ENCODE measurements at regions not wholly inside any gene's neighbourhood (a gene's known extent, or its start where the extent isn't known, plus 50 kb on each side); places are given as distances from the start of the nearest gene placed in this dataset.

DNA sequence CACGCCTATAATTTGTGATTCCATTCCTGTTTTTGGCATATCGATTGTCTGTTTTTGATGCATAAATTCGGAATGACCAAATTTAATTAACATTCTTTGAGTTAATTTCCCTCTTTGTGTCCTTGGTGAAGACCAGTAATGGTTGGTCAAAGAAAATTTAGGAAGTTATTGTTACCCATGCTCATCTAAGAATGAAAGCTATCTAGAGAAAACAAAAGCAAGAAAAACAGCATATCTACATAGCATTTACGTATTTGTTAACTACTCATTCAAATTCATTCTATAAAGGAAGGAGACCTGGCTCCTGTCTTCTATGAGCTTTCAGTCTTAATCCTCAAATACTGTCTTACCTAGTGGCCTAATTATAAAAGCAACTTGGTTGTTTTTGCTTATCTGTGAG is 59.2 kb upstream of the CHST9 start:
- no peak for DNase-seq

DNA sequence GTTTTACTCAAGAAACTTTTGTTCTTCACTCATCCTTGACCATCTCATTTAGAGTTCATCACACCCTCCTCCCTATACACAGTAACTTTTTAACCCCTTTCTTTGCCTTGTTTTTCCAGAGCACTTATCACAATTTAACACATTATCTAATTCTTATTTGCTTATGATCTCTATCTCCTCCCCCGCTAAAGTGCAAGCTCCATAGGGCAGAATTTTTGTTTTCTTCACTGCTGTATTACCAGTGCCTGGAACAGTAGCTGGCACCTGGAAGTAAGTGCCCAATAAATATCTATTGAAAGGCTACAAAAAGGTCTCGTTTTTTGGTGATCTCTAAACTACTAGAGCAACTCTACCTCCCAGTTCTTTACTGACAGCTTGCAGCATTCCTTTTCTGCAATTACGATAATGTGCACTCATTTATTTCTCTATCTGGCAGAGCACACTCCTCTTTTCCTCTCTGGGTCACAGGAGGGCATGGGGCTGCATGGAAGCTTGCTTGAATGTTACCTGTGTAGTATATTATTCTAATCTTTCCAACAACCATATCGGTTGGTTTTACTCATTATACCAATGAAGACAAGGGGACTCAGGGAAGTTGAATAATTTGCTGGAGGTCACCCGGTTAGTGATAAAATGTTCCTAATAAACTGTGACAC is 57.4 kb upstream of the CHST9 start:
- DNase-seq: no peak

DNA sequence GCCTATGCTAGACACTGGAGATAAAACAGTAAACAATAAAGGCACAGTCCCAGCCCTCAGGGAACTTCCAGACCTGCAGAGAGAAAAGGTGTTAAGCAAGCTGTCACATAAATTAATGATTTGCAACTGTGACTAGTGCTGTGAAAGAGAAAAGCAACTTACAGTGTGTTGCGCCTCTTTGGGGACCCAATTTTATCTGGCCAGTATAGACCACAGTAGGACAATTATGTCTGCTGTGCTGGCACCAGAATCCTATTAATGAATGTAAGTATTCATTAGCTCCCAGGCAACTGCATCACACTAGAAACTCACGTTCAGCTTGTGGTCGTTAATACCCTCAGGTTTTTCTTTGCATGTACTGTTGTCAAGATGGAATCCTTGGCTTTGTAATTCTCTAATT is 55.3 kb upstream of the CHST9 start:
- DNase-seq: no peak

DNA sequence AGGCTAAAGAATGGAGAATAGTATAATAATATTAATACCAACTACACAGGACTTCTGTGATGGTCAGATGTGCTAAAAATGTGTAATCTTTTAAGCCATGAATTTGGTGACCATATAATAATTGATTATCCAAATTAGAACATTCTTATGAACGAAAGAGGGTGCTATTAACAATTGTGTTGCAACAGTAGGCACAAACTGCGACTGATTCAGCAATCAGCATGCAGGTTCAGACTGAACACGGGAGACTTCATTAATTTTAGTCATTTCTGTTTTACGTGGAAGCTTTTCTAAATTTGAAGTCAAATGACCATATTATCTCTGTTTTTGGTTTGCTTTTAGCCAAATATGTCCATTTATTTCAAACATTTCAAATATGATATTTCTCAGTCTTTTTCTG is 54.6 kb upstream of the CHST9 start:
- DNase-seq: no peak

DNA sequence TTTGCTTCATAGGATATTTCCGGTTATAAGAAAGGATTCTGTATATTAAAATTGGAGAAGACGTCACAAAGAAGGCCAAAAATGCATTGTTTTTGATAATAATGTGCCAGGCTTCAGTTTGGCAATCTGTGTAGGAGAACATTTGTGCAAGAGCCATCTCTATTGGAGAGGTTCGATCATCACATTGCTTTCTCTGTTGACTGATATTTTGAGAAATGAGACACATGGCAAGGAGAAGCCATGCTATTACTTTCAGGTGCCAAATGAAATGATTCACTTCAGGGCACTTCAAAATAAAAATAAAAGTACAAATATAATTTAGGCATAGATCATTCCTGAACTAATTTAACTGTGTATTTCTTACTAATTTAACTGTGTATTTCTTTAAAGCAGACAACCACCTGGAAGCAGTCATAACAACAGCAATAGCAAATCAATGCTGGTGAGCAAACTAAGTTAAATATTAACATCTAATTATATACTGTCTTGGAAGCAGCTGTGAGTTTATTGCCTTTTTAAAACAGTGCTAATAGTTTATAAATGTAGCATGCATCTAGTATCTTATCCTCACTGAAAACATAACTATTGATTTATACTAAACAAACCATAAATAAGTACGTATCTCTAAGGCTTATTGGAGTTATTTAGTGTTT is 50.2 kb upstream of the CHST9 start:
- no peak for DNase-seq
